ENCODE measurements at regions not wholly inside any gene's neighbourhood (a gene's known extent, or its start where the extent isn't known, plus 50 kb on each side); places are given as distances from the start of the nearest gene placed in this dataset.

- TF ChIP-seq ZFX (IDR thresholded peaks at IDR 0.05): no peak
- TF ChIP-seq CTCF (conservative IDR thresholded peaks at IDR 0.05): no peak
- no peak overlapping the region for H3K27ac ChIP-seq
Measured at GRCh38 chr5:57346328-57346727, 136.3 kb downstream of the ACTBL2 start.

GRCh38 chr5:57341380-57341979, 141.1 kb downstream of the ACTBL2 start:
- H3K27ac ChIP-seq: no peak overlapping the region
- TF ChIP-seq CTCF (conservative IDR thresholded peaks at IDR 0.05) (no peak), ZFX (IDR thresholded peaks at IDR 0.05) (no peak)

- H3K27ac ChIP-seq: no peak overlapping the region
- TF ChIP-seq ZFX (IDR thresholded peaks at IDR 0.05) (no peak), CTCF (conservative IDR thresholded peaks at IDR 0.05) (no peak)
Measured at GRCh38 chr5:57340681-57341080, 141.9 kb downstream of the ACTBL2 start.

- TF ChIP-seq ZFX (IDR thresholded peaks at IDR 0.05) (no peak), CTCF (conservative IDR thresholded peaks at IDR 0.05) (no peak)
- H3K27ac ChIP-seq: no peak overlapping the region
Measured at GRCh38 chr5:57339521-57339920, 143.1 kb downstream of the ACTBL2 start.

DNA sequence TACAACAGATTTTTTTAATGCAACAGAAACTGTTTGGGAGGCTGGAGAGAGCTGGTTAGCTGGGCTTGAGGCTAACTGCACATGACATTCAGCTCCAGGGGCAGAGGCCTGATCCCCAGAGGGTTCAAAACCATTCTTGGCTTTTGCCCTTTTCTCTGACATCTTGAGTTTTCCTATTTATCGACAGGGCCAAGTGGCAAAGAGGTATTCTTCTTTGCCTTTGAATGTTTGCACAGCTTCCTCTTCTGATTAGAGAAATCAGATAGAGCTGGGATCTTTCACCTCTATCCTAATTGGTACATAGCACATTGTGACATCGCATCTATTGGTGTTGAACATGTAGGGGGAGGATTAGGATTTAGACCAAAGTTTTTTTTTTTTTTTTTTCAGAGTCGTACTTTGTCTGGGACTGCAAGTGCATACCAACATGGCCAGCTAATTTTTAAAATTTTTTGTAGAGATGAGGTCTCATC, 143.7 kb downstream of the ACTBL2 start:
- H3K27ac ChIP-seq: no peak overlapping the region; the same call in 1 of the 2 replicates
- TF ChIP-seq ZFX (IDR thresholded peaks at IDR 0.05): no peak
- TF ChIP-seq CTCF (conservative IDR thresholded peaks at IDR 0.05): no peak

- H3K27ac ChIP-seq: no peak overlapping the region; the same call in 1 of the 2 replicates
Measured at GRCh38 chr5:57338068-57338867, 144.3 kb downstream of the ACTBL2 start.

More at GRCh38 chr5:57338068-57338867, 144.3 kb downstream of the ACTBL2 start:
- TF ChIP-seq ZFX (IDR thresholded peaks at IDR 0.05) (no peak), CTCF (conservative IDR thresholded peaks at IDR 0.05) (peak; percentile 75)
